ENCODE measurements at regions not wholly inside any gene's neighbourhood (a gene's known extent, or its start where the extent isn't known, plus 50 kb on each side); places are given as distances from the start of the nearest gene placed in this dataset.

DNA sequence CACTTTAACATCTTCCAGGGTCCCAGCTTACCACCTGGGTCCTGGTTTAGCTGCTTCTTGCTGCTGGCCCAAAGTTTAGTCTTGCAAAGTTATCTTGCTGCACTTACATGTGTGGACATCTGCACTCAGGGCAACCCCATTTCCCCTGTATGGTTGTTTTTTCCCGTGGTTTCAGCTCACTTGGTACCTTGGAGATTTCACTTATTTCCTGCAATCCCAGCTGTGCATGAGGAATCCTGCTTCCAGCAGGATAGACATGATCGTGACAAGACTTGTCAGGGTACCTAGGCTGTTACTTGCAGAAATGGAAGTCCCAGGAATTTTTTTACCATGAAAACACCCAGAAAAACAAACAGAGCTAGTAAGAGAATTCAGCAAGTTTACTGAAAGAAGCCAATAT is 95.9 kb upstream of the LEP start:
- DNase-seq (ENCODE audit: low spot score) = no peak
- in situ Hi-C loops (cut with MboI; ENCODE audit: low sequenced_read_pairs, unreplicated experiment) = no loop called here
- TF ChIP-seq, protein P1, sequence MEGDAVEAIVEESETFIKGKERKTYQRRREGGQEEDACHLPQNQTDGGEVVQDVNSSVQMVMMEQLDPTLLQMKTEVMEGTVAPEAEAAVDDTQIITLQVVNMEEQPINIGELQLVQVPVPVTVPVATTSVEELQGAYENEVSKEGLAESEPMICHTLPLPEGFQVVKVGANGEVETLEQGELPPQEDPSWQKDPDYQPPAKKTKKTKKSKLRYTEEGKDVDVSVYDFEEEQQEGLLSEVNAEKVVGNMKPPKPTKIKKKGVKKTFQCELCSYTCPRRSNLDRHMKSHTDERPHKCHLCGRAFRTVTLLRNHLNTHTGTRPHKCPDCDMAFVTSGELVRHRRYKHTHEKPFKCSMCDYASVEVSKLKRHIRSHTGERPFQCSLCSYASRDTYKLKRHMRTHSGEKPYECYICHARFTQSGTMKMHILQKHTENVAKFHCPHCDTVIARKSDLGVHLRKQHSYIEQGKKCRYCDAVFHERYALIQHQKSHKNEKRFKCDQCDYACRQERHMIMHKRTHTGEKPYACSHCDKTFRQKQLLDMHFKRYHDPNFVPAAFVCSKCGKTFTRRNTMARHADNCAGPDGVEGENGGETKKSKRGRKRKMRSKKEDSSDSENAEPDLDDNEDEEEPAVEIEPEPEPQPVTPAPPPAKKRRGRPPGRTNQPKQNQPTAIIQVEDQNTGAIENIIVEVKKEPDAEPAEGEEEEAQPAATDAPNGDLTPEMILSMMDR (IDR thresholded peaks at IDR 0.05; ENCODE audit: borderline replicate concordance, control extremely low read depth, extremely low read depth, insufficient read depth, missing control alignments) = no peak

DNA sequence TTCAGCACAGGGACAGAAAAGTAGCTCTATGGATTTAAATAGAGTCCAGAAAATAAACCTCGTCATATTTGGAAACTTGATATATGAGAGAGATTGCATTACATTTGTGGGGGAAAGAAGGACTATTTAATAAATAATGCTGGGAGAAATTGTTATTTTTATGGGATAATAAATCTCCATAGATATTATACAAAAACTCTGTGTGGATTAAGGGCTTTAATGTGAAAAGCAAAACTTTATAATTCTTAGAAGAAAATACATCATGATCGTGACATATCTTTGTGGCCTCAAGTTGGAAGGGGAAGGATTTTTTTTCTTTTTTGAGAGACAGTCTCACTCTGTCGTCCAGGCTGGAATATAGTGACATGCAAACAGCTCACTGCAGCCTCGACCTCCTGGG is 95.0 kb upstream of the LEP start:
- DNase-seq (ENCODE audit: low spot score) = no peak
- in situ Hi-C loops (cut with MboI; ENCODE audit: low sequenced_read_pairs, unreplicated experiment) = no loop called here
- TF ChIP-seq, protein P1 (IDR thresholded peaks at IDR 0.05; ENCODE audit: borderline replicate concordance, control extremely low read depth, extremely low read depth, insufficient read depth, missing control alignments) = no peak

DNA sequence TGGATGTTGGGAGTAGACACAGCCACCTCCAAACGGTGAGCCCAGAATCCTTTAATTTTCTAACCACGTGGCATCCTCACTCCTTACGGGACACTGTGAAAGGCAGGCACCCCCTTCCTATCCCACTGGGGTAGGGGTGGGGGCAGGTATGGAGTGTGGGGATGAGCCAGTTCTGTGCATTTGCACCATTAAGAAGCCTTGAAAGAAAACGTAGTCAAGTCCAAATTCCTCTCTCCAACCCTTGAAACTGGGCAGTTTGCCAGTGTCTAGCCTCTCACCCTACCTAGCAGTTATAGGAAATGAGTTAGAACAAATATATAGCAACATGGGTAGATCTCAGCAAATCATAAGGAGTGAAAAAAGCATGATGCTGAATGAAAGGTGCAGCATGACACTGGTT is 92.4 kb upstream of the LEP start:
- TF ChIP-seq, protein P1 (IDR thresholded peaks at IDR 0.05; ENCODE audit: borderline replicate concordance, control extremely low read depth, extremely low read depth, insufficient read depth, missing control alignments) = no peak
- in situ Hi-C loops (cut with MboI; ENCODE audit: low sequenced_read_pairs, unreplicated experiment) = no loop called here
- DNase-seq (ENCODE audit: low spot score) = no peak

DNA sequence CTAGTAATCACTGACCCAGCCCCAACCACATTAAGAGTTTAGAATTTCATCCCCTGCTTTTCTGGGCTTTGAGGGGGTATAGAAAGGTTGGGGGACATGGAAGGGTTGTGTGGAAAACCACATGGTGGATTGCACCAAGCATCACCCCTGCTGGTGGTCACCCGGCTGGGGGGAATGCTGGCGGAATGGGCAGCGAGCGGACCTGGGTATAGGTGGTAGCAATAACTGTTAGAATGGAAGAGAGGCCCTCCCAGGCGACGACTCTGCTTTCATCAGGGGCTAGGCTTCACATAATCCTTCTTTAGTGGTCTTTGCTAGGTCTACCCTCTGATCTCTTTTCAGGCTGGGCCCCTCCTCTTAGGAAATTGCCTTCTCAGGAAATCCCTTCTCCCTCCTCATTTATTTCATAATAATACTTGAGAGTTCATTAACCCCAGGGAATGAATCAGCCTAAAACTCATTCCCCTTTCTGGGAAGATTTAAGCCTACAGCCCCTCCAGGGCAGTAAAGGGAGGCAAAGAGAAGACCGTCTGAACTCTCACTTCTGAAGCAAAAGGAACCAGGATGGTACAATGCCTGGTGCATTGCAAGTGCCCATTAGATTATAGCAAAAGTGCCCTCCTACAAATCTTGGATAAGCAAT is 90.7 kb upstream of the LEP start:
- in situ Hi-C loops (cut with MboI; ENCODE audit: low sequenced_read_pairs, unreplicated experiment) = no loop called here
- DNase-seq (ENCODE audit: low spot score) = no peak
- TF ChIP-seq, protein P1 (IDR thresholded peaks at IDR 0.05; ENCODE audit: borderline replicate concordance, control extremely low read depth, extremely low read depth, insufficient read depth, missing control alignments) = no peak

DNA sequence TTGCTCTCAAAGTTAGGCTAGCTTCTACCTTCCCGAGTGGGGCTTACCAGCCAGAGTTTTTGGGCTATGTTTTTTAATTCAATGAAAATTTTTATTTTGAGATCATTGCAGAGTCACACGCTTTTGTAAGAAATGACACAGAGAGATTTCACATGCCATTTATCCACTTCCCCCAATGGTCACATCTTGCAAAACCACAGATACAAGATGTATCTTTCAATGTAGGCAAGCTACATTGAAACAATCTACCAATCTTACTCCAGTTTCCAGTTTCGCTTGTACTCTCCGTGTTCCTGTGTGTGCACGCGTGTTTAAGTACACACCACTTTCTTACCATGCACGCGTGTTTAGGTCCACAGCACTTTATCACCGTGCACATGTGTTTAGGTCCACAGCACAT is 89.4 kb upstream of the LEP start:
- TF ChIP-seq, protein P1 (IDR thresholded peaks at IDR 0.05; ENCODE audit: borderline replicate concordance, control extremely low read depth, extremely low read depth, insufficient read depth, missing control alignments) = no peak
- no peak for DNase-seq (ENCODE audit: low spot score)
- in situ Hi-C loops (cut with MboI; ENCODE audit: low sequenced_read_pairs, unreplicated experiment) = no loop called here

DNA sequence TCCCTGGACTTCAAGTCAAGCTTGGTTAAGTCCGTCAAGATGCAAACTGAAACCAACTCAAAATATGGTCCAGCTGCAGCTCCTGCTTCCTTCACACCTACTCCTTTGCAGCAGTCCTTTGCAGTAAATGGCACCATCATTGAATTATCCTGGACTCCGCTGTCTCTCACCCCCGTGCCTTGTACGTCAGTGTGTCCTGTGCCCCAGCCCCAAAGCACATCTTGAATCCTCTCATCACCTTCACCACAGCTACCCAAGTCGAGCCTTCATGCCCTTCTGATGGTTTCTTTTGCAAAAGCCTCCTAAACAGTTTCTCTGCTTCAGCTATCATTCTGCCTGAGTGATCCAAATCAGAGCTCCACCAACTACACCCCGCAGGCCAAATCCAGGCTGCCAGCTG is 88.4 kb upstream of the LEP start:
- in situ Hi-C loops (cut with MboI; ENCODE audit: low sequenced_read_pairs, unreplicated experiment) = no loop called here
- no peak for DNase-seq (ENCODE audit: low spot score)
- TF ChIP-seq, protein P1 (IDR thresholded peaks at IDR 0.05; ENCODE audit: borderline replicate concordance, control extremely low read depth, extremely low read depth, insufficient read depth, missing control alignments) = no peak
